Stomach smooth muscle (tissue), 2 donors: ENCODE measurements at regions not wholly inside any gene's neighbourhood (a gene's known extent, or its start where the extent isn't known, plus 50 kb on each side); places are given as distances from the start of the nearest gene placed in this dataset.

ENCODE experiments used
- H3K27ac ChIP-seq: one replicate; pipeline ENCODE4 v1.7.0; 2013; ENCODE audit warnings: mild to moderate bottlenecking, low read length, inconsistent platforms
- H3K27me3 ChIP-seq, 2 donors: one replicate each; pipeline ENCODE4 v1.7.0; 2013; ENCODE audit warnings: low read length in 2 of 2; ENCODE audit not compliant: insufficient read depth in 2 of 2, control insufficient read depth in 1 of 2
- H3K36me3 ChIP-seq, 2 donors: one replicate each; pipeline ENCODE4 v1.7.0; 2013; ENCODE audit warnings: low read length in 2 of 2; ENCODE audit not compliant: control insufficient read depth in 2 of 2, insufficient read depth in 2 of 2
- H3K4me1 ChIP-seq: one replicate; pipeline ENCODE4 v1.7.0; 2013; ENCODE audit warnings: low read length; ENCODE audit not compliant: control insufficient read depth, insufficient read depth
- H3K4me3 ChIP-seq, 2 donors: one replicate each; pipeline ENCODE4 v1.7.0; 2013; ENCODE audit warnings: low read length in 2 of 2
- H3K9ac ChIP-seq, 2 donors: one replicate each; pipeline ENCODE4 v1.7.0; 2013; ENCODE audit warnings: low read length in 2 of 2, mild to moderate bottlenecking in 1 of 2
- H3K9me3 ChIP-seq, 2 donors: one replicate each; pipeline ENCODE4 v1.7.0; 2013; ENCODE audit warnings: low read length in 2 of 2; ENCODE audit not compliant: control insufficient read depth in 2 of 2
- donor health status: healthy.
- donor health status: Pancreatic carcinoma.

GRCh38 chr13:23488442-23488841, 54.9 kb upstream of the SACS start:
- Histone ChIP-seq H3K4me1 (no peaks in the 10 kb centered on the region), H3K9ac (no peak overlapping the region), H3K27ac (no peak overlapping the region), H3K27me3 (no peaks in the 10 kb centered on the region), H3K9me3 (no peaks in the 10 kb centered on the region), H3K36me3 (no peaks in the 10 kb centered on the region), H3K4me3 (no peak overlapping the region)

- Histone ChIP-seq H3K36me3 (no peaks in the 10 kb centered on the region), H3K9ac (no peak overlapping the region), H3K9me3 (no peaks in the 10 kb centered on the region), H3K27me3 (no peaks in the 10 kb centered on the region), H3K27ac (no peak overlapping the region), H3K4me3 (no peak overlapping the region), H3K4me1 (no peaks in the 10 kb centered on the region)
Observed at GRCh38 chr13:23496255-23496654, 62.8 kb upstream of the SACS start.

- Histone ChIP-seq H3K9ac (no peak overlapping the region), H3K4me1 (no peaks in the 10 kb centered on the region), H3K4me3 (no peak overlapping the region), H3K27ac (no peak overlapping the region), H3K27me3 (no peaks in the 10 kb centered on the region), H3K36me3 (no peaks in the 10 kb centered on the region), H3K9me3 (no peaks in the 10 kb centered on the region)
Observed at GRCh38 chr13:23497191-23497590, 63.7 kb upstream of the SACS start.

GRCh38 chr13:23500849-23501248, 67.3 kb upstream of the SACS start:
- no peak overlapping the region for H3K4me3 ChIP-seq

GRCh38 chr13:23504180-23504579, 66.0 kb upstream of the TNFRSF19 start:
- no peaks in the 10 kb centered on the region for H3K36me3 ChIP-seq
- peaks cover 10% of the 10 kb centered on the region for H3K4me1 ChIP-seq
- H3K27ac ChIP-seq = no peak overlapping the region
- no peaks in the 10 kb centered on the region for H3K9me3 ChIP-seq
- H3K9ac ChIP-seq = no peak overlapping the region
- H3K27me3 ChIP-seq = no peaks in the 10 kb centered on the region
- no peak overlapping the region for H3K4me3 ChIP-seq

More at GRCh38 chr13:23500849-23501248, 67.3 kb upstream of the SACS start:
- Histone ChIP-seq H3K9ac (no peak overlapping the region), H3K27me3 (no peaks in the 10 kb centered on the region), H3K27ac (no peak overlapping the region), H3K4me1 (peaks cover 7% of the 10 kb centered on the region), H3K36me3 (no peaks in the 10 kb centered on the region), H3K9me3 (no peaks in the 10 kb centered on the region)

GRCh38 chr13:23505007-23505406, 65.2 kb upstream of the TNFRSF19 start:
- H3K9ac ChIP-seq = no peak overlapping the region
- H3K27ac ChIP-seq = no peak overlapping the region
- H3K4me3 ChIP-seq = no peak overlapping the region
- H3K36me3 ChIP-seq = no peaks in the 10 kb centered on the region
- peaks cover 10% of the 10 kb centered on the region for H3K4me1 ChIP-seq
- no peaks in the 10 kb centered on the region for H3K9me3 ChIP-seq
- no peaks in the 10 kb centered on the region for H3K27me3 ChIP-seq

- Histone ChIP-seq H3K9me3 (no peaks in the 10 kb centered on the region), H3K27me3 (no peaks in the 10 kb centered on the region), H3K36me3 (no peaks in the 10 kb centered on the region), H3K27ac (peak overlapping the region; percentile 2), H3K4me1 (peaks cover 10% of the 10 kb centered on the region), H3K9ac (no peak overlapping the region), H3K4me3 (no peak overlapping the region)
Observed at GRCh38 chr13:23506071-23506806, 64.0 kb upstream of the TNFRSF19 start.

GRCh38 chr13:23506807-23507291, 63.4 kb upstream of the TNFRSF19 start:
- Histone ChIP-seq H3K27me3 (no peaks in the 10 kb centered on the region), H3K4me1 (peaks cover 10% of the 10 kb centered on the region), H3K9ac (no peak overlapping the region), H3K9me3 (no peaks in the 10 kb centered on the region), H3K4me3 (no peak overlapping the region), H3K27ac (no peak overlapping the region), H3K36me3 (no peaks in the 10 kb centered on the region)

GRCh38 chr13:23509781-23510543, 60.2 kb upstream of the TNFRSF19 start:
- H3K27ac ChIP-seq = no peak overlapping the region
- no peaks in the 10 kb centered on the region for H3K27me3 ChIP-seq
- H3K36me3 ChIP-seq = no peaks in the 10 kb centered on the region
- no peak overlapping the region for H3K9ac ChIP-seq
- H3K4me1 ChIP-seq = peaks cover 9% of the 10 kb centered on the region
- no peak overlapping the region for H3K4me3 ChIP-seq
- no peaks in the 10 kb centered on the region for H3K9me3 ChIP-seq

GRCh38 chr13:23510544-23510916, 59.7 kb upstream of the TNFRSF19 start:
- H3K4me3 ChIP-seq = no peak overlapping the region
- no peaks in the 10 kb centered on the region for H3K36me3 ChIP-seq
- no peak overlapping the region for H3K27ac ChIP-seq
- peaks cover 5% of the 10 kb centered on the region for H3K4me1 ChIP-seq
- no peaks in the 10 kb centered on the region for H3K9me3 ChIP-seq
- no peaks in the 10 kb centered on the region for H3K27me3 ChIP-seq
- H3K9ac ChIP-seq = no peak overlapping the region
